ENCODE measurements at regions not wholly inside any gene's neighbourhood (a gene's known extent, or its start where the extent isn't known, plus 50 kb on each side); places are given as distances from the start of the nearest gene placed in this dataset.
A peak's percentile ranks its signal among the peaks of the same experiment; 100 is the strongest.

GRCh38 chr6:133608620-133609019 lies 280.3 kb upstream of the TCF21 start:
- Histone ChIP-seq H3K27me3 (ENCODE audit: control insufficient read depth in 1 of 2, insufficient read depth in 2 of 2, low read length in 2 of 2) (no peaks in the 10 kb centered on the region), H3K36me3 (replicated peaks in 1 of 2; ENCODE audit: control insufficient read depth in 1 of 2, insufficient read depth in 2 of 2, low read length in 2 of 2) (no peaks in the 10 kb centered on the region), H3K4me1 (ENCODE audit: insufficient read depth, low read length) (no peaks in the 10 kb centered on the region), H3K4me2 (ENCODE audit: low read depth, low read length) (no peak overlapping the region), H3K79me2 (ENCODE audit: insufficient read depth, low read length) (no peaks in the 10 kb centered on the region), H2AFZ (ENCODE audit: low read length) (no peak overlapping the region), H4K20me1 (ENCODE audit: insufficient read depth, low read length) (no peaks in the 10 kb centered on the region), H3K9me3 (ENCODE audit: low read length) (no peaks in the 10 kb centered on the region), H3K27ac (ENCODE audit: extremely low read length, insufficient read depth, low read length) (no peak overlapping the region), H3K4me3 (replicated peaks in 1 of 3; ENCODE audit: insufficient read depth in 1 of 3, low read depth in 2 of 3, low read length in 3 of 3) (no peak overlapping the region), H3K9ac (ENCODE audit: insufficient read depth, low read depth, low read length) (no peak overlapping the region)
- BruUV-seq (replicated peaks), result no TSS peak
- in situ Hi-C loops (cut with HindIII; ENCODE audit: extremely low pct_ligation_motif_present, low pct_unique_long_range_greater_than_20kb) (no loop called here), intact Hi-C loops (cut with micrococcal nuclease; ENCODE audit: unreplicated experiment) (no loop called here)
- 57% methylated on average over 9 of the region's 9 CpGs for WGBS (ENCODE audit: low lambda C conversion rate)
- no peak for DNase-seq (ENCODE audit: low spot score)
- ChIA-PET POLR2A (no interaction called here), CTCF (ENCODE audit: low intra/inter-chr PET ratio, low total read pairs) (no interaction called here)
- no peak for ATAC-seq
- TF ChIP-seq PRDM4 (CRISPR knock-in tag; IDR thresholded peaks at IDR 0.05; ENCODE audit: borderline replicate concordance), result no peak
- no peak for TF ChIP-seq ZNF234 (CRISPR knock-in tag; conservative IDR thresholded peaks at IDR 0.05)
- peak; percentile 68 for TF ChIP-seq CREB1 (IDR thresholded peaks at IDR 0.05)
- no peak for TF ChIP-seq CREB1 (CRISPR knock-in tag; IDR thresholded peaks at IDR 0.05)
- TF ChIP-seq ZNF232 (CRISPR knock-in tag; IDR thresholded peaks at IDR 0.05; ENCODE audit: borderline replicate concordance), result no peak
- no peak for FAIRE-seq

GRCh38 chr6:133609415-133610226 lies 279.3 kb upstream of the TCF21 start:
- FAIRE-seq (no peak), DNase-seq (ENCODE audit: low spot score) (peak; percentile 88), ATAC-seq (peak; percentile 76)
- CTCF ChIA-PET (ENCODE audit: low intra/inter-chr PET ratio, low total read pairs), result no interaction called here
- Histone ChIP-seq H3K79me2 (ENCODE audit: insufficient read depth, low read length) (no peaks in the 10 kb centered on the region), H3K4me3 (replicated peaks in 1 of 3; ENCODE audit: insufficient read depth in 1 of 3, low read depth in 2 of 3, low read length in 3 of 3) (no peak overlapping the region), H3K36me3 (replicated peaks in 1 of 2; ENCODE audit: control insufficient read depth in 1 of 2, insufficient read depth in 2 of 2, low read length in 2 of 2) (no peaks in the 10 kb centered on the region), H3K4me2 (ENCODE audit: low read depth, low read length) (no peak overlapping the region), H3K4me1 (ENCODE audit: insufficient read depth, low read length) (no peaks in the 10 kb centered on the region), H3K27ac (ENCODE audit: extremely low read length, insufficient read depth, low read length) (no peak overlapping the region), H3K27me3 (ENCODE audit: control insufficient read depth in 1 of 2, insufficient read depth in 2 of 2, low read length in 2 of 2) (peaks cover 0 to 1% of the 10 kb centered on the region in 2 experiments; a peak in 1 of 5 replicates), H2AFZ (ENCODE audit: low read length) (no peak overlapping the region), H3K9me3 (ENCODE audit: low read length) (no peaks in the 10 kb centered on the region), H4K20me1 (ENCODE audit: insufficient read depth, low read length) (no peaks in the 10 kb centered on the region), H3K9ac (ENCODE audit: insufficient read depth, low read depth, low read length) (no peak overlapping the region)
- 3% methylated on average over 2 of the region's 2 CpGs for WGBS (ENCODE audit: low lambda C conversion rate)
- POLR2A ChIA-PET, result no interaction called here
- intact Hi-C loops (cut with micrococcal nuclease; ENCODE audit: unreplicated experiment), result no loop called here
- in situ Hi-C loops (cut with HindIII; ENCODE audit: extremely low pct_ligation_motif_present, low pct_unique_long_range_greater_than_20kb), result no loop called here
- no TSS peak for BruUV-seq (replicated peaks)
- TF ChIP-seq ZNF724P (CRISPR knock-in tag; IDR thresholded peaks at IDR 0.05; ENCODE audit: borderline replicate concordance) (no peak), ZNF644 (CRISPR knock-in tag; IDR thresholded peaks at IDR 0.05; ENCODE audit: low read depth) (0 out of 2 replicates have a peak, but pooled peaks have one; percentile 43), KMT2B (CRISPR knock-in tag; IDR thresholded peaks at IDR 0.05) (no peak), DPF2 (CRISPR knock-in tag; IDR thresholded peaks at IDR 0.05; ENCODE audit: borderline replicate concordance, low read depth) (no peak), PREB (CRISPR knock-in tag; IDR thresholded peaks at IDR 0.05) (no peak), HOMEZ (CRISPR knock-in tag; IDR thresholded peaks at IDR 0.05; ENCODE audit: low read depth) (peak; percentile 19; the same call in 1 of the 2 replicates)
